ENCODE measurements at regions not wholly inside any gene's neighbourhood (a gene's known extent, or its start where the extent isn't known, plus 50 kb on each side); places are given as distances from the start of the nearest gene placed in this dataset.
"Not testable (repeated sequence)": the region's sequence is repeated elsewhere in the genome, so short reads cannot be mapped to it uniquely, and the experiment has no call there.

- intact Hi-C loops (cut with micrococcal nuclease), result loop anchor here (5.0 kb wide), 1 partner anchor 111 kb away; no protein-coding TSS in a partner anchor
These were observed 241.5 kb downstream of the KCNRG start for GRCh38 chr13:50256536-50257321.

- intact Hi-C loops (cut with micrococcal nuclease), result loop anchor here (5.0 kb wide), 1 partner anchor 110 kb away; no protein-coding TSS in a partner anchor
These were observed 242.4 kb downstream of the KCNRG start for GRCh38 chr13:50257646-50258045.

DNA sequence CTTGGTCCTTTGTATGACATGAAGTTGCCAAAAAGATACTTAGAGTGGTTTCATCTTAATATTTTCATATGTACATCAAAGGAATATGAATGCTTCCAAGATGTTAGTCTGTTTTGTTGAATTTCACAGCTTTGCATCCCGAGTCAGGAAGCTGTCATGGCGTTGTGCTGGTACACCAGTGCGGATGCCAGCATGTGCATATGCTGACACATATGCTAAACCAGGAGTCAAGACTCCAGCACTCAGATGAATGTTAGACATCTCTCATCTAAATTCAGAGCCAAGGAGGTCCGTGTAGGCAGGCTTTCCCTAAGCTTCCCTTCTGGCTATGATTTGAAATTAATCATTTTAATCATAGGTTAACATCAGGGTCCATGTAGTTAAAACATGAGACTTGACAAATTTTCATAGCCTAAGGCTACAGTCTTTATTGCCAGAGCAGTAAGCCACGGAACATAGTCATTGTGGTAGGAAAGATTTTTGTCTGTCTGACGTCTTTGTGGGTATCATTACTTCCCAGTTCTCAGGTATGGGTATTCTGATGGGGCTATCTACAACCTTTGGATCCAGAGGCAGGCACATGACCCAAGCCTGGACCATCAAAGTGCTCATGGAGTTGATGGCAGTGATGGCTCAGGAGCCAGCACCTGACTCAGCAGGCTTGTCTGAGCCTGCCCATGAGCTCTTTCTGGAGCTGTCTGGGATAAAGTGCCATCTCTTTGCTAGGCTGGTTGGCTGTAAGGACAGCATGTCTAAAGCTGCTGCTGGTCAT is 246.1 kb downstream of the KCNRG start:
- intact Hi-C loops (cut with micrococcal nuclease), result no loop called here

GRCh38 chr13:50267066-50267465 is 251.8 kb downstream of the KCNRG start:
- intact Hi-C loops (cut with micrococcal nuclease), result no loop called here

GRCh38 chr13:50267917-50268316 is 252.7 kb downstream of the KCNRG start:
- intact Hi-C loops (cut with micrococcal nuclease), result no loop called here

DNA sequence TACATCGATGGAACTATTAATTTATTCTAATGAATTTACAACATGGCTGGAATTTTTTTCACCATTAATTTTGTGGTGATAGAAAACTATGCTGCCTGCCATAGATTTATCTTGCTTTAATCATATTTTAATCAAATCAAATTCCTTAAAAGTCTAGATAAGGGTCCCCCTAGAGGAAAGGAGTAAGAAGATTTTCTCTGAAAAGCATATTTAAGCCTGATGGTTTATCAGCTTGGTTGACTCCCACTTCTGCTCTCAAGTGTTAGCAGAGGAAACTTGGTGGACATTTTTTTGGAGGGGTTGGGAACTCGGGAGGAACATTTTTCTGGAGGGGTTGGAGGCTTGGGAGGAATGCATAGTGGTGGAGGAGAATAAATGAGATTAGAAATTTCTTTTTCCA is 253.3 kb downstream of the KCNRG start:
- intact Hi-C loops (cut with micrococcal nuclease), result no loop called here

DNA sequence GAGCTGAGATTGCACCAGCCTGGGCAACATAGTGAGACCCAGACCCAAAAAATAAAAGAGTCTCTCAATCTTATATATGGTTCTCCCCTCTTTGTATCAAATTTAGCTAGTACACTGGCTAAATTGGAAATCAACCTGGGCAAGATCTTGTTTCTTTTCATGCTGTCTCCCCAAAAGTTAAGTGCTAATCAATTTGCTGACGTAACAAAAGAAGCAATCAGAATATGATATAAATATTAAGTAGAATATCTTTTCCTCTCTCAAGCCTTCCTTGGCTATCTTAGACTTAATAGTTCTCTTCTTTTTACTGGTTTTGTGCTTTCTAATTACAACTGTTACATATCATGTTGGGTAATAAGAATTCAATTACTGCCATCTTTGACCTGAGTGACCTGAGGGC is 258.9 kb downstream of the KCNRG start:
- intact Hi-C loops (cut with micrococcal nuclease), result no loop called here

DNA sequence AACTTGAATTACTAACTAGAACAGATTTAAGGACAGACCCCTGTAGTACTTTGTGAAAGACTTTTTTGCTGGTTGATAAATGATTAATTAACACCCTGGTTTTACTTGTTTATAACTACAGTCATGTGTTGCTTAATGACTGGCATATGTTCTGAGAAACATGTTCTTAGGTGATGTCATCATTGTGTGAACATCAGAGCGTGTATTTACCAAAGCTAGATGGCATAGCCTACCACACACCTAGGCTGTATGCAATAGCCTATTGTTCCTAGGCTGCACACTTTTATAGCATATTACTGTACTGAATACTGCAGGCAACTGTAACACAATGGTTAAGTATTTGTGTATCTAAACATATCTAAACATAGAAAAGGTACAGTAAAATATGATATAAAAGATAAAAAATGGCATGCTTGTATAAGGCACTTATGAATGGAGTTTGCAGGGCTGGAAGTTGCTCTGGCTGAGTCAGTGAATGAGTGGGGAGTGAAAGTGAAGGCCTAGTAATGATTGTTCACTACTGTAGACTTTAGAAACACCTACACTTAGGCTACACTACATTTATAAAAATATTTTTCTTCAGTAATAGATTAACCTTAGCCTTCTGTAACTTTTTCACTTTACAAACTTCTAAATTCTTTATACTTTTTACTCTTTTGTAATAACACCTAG is 260.3 kb downstream of the KCNRG start:
- intact Hi-C loops (cut with micrococcal nuclease), result no loop called here

DNA sequence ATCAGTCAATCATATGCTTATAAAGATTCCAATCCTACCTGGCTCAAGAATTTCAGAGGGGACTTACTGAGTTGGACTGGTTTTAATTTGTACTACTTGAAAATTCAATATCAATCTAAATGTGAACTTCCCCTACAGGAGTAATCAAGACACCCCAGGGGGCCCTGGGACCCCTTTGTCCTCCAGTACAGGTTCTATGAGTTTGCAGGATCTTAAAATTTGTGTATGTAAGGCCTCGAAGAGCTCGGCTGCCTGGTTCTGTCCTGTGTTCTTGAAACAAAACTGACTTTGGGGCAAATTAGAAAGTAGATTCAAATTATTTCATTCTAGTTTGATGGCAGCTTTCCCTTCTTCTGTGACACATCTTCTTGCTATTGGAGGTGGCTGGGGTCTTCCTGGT is 261.3 kb downstream of the KCNRG start:
- intact Hi-C loops (cut with micrococcal nuclease), result no loop called here

GRCh38 chr13:50277127-50277526 is 261.9 kb downstream of the KCNRG start:
- intact Hi-C loops (cut with micrococcal nuclease), result no loop called here

DNA sequence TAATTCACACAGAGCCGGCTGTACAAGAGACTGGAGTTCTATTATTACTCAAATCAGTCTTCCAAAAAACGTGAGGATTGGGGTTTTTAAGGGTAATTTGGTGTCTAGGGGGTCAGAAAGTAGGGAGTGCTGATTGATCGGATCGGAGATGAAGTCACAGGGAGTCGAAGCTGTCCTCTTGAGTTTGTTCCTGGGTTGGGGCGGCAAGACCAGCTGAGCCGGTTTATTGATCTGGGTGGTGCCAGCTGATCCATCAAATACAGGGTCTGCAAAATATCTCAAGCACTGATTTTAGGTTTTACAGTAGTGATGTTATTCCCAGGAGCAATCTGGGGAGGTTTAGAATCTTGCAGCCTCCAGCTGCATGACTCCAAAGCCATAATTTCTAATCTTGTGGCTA is 262.7 kb downstream of the KCNRG start:
- intact Hi-C loops (cut with micrococcal nuclease), result no loop called here

DNA sequence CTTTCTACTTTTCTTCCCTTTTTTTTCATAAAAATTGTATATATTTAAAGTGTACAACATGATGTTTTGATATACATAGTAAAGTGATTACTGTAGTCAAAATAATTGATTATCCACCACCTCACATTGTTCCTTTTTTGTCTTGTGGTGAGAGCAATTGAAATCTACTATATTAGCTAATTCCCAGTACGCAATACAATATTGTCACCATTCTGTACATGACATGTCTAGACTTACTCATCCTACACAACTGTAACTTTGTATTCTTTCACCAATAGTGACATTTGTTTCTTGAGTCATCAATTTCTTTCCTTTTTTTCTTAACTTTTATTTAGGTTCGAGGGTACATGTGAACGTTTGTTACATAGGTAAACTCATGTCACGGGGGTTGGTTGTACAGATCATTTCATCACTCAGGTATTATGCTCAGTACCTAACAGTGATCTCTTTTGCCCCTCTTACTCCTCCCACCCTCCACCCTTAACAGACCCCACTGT is 265.2 kb downstream of the KCNRG start:
- intact Hi-C loops (cut with micrococcal nuclease), result no loop called here

DNA sequence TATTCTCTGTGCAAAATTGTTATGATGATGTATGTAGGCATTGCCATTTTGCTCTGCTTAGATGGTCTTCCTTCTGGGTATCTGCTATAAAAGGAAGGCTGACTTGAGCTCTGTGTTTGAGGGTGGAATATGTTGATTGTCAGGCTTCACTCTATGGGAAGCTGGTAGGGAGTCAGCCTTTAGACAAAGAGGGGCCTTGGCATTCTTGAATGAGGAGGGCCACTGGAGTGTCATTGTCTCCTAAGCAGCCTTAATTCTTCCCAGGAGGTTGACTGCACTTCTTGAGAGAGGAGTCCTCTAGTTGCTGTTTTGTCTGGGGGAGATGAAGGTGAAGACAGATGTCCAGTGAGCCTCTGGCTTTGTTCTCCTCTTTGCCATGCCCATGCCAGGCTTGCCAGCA is 266.8 kb downstream of the KCNRG start:
- intact Hi-C loops (cut with micrococcal nuclease), result no loop called here

- intact Hi-C loops (cut with micrococcal nuclease), result no loop called here
These were observed 267.8 kb downstream of the KCNRG start for GRCh38 chr13:50283017-50283416.

GRCh38 chr13:50284540-50284939 is 269.3 kb downstream of the KCNRG start:
- intact Hi-C loops (cut with micrococcal nuclease), result no loop called here

DNA sequence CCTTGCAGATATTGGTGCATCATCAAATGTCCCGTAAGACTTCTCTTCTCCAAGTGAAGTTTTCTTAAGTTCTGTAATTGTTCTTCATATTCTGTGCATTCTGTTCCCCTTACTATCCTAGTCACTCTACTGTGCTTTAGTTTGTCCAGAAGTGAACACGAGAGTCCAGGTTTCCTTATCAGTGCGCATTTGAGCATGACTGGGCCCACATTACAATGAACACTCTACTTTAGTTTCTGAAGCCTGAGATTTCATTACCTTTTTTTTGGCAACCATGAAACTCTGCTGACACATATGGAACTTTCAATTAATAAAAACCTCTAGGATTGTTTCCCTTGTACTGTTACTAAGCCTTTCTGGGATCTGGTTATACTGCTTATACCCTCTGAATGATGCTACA is 270.0 kb downstream of the KCNRG start:
- intact Hi-C loops (cut with micrococcal nuclease), result no loop called here

DNA sequence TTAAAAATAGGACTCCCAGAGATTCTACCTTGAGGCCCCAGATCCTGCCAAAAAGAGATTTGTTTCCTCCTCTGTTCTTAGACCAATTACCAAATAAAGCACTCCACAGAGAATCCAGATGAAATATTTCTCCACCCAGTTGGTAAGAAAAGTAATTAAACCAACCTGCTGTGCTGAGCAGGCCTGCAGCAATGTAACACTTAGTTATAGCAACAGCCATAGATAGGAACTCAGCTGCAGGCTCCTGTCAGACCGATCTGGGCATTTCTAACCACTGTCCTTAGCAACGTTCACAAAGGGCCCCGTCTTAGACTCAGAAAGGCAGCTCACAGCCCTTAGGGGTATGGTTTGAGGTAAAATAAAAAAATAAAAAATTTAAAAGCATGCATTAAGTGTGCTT is 271.1 kb downstream of the KCNRG start:
- intact Hi-C loops (cut with micrococcal nuclease), result no loop called here

- intact Hi-C loops (cut with micrococcal nuclease), result no loop called here
These were observed 274.9 kb downstream of the KCNRG start for GRCh38 chr13:50290186-50290585.

DNA sequence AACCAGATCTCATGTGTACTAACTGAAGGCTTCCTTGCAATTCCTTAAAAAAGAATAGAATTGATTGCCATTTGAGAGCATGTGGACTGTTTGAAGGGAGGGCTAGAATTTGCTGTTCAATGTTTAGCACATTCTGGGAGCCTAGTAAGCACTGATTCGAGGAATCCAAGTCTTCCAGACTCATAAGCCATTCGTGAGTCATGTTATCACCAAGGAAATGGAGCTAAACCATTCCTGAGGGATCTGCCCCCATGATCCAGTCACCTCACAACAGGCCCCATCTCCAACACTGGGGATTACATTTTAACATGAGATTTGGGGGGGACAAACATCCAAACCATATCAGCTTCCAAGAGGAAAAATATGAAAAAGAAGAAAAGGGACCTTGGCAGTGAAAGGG is 276.4 kb downstream of the KCNRG start:
- intact Hi-C loops (cut with micrococcal nuclease), result no loop called here

- intact Hi-C loops (cut with micrococcal nuclease), result no loop called here
These were observed 276.8 kb downstream of the KCNRG start for GRCh38 chr13:50292081-50292480.

DNA sequence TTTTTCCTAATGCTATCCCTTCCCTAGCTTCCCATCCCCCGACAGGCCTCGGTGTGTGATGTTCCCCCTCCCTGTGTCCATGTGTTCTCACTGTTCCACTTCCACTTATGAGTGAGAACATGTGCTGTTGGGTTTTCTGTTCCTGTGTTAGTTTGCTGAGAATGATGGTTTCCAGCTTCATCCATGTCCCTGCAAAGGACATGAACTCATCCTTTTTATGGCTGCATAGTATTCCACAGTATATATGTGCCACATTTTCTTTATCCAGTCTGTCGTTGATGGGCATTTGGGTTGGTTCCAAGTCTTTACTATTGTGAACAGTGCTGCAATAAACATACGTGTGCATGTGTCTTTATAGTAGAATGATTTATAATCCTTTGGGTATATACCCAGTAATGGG is 279.2 kb downstream of the KCNRG start:
- intact Hi-C loops (cut with micrococcal nuclease), result not testable (repeated sequence)

Data from T-helper 2 cell treated with Interferon-gamma antibody and Interleukin-4, amounts not matched to agents 100 ng/mL and 5 ng/mL, for 36 hours (primary cell).